H9 (cell line): ENCODE measurements at regions not wholly inside any gene's neighbourhood (a gene's known extent, or its start where the extent isn't known, plus 50 kb on each side); places are given as distances from the start of the nearest gene placed in this dataset.

Experiments used
- DNase-seq: peaks from one replicate; pipeline ENCODE4 v3.0.0-alpha.2; 2017
- H2AFZ ChIP-seq: one replicate; pipeline ENCODE4 v1.6.1; 2013; ENCODE audit warnings: mild to moderate bottlenecking, low read length, control low read depth, moderate library complexity
- H2AK5ac ChIP-seq: 2 replicates; pipeline ENCODE4 v1.6.1; 2013; ENCODE audit warnings: low read length, control low read depth, mixed read lengths; ENCODE audit not compliant: insufficient read length
- H2BK120ac ChIP-seq: one replicate; pipeline ENCODE4 v1.6.1; 2013; ENCODE audit warnings: low read depth, mild to moderate bottlenecking, low read length, control low read depth, inconsistent platforms; ENCODE audit not compliant: poor library complexity, severe bottlenecking
- H2BK12ac ChIP-seq: 2 replicates; pipeline ENCODE4 v1.6.1; 2013; ENCODE audit warnings: low read length, control low read depth, mixed read lengths, low read depth; ENCODE audit not compliant: insufficient read length
- H2BK15ac ChIP-seq: 2 replicates; pipeline ENCODE4 v1.6.1; 2013; ENCODE audit warnings: low read depth, low read length, control low read depth
- H2BK20ac ChIP-seq: one replicate; pipeline ENCODE4 v1.6.1; 2013; ENCODE audit warnings: low read depth, mild to moderate bottlenecking, low read length, control low read depth, inconsistent platforms; ENCODE audit not compliant: poor library complexity, severe bottlenecking
- H2BK5ac ChIP-seq: 2 replicates; pipeline ENCODE4 v1.6.1; 2013; ENCODE audit warnings: low read length, control low read depth, mixed read lengths; ENCODE audit not compliant: insufficient read length
- H3K14ac ChIP-seq: 2 replicates; pipeline ENCODE4 v1.6.1; 2013; ENCODE audit warnings: low read length, control low read depth; ENCODE audit not compliant: insufficient read depth
- H3K18ac ChIP-seq: 2 replicates; pipeline ENCODE4 v1.6.1; 2013; ENCODE audit warnings: low read depth, mild to moderate bottlenecking, mixed read lengths, low read length, control low read depth; ENCODE audit not compliant: insufficient read length
- H3K23ac ChIP-seq: 2 replicates; pipeline ENCODE4 v1.6.1; 2013; ENCODE audit warnings: low read length, control low read depth, mixed read lengths, low read depth; ENCODE audit not compliant: insufficient read length
- H3K23me2 ChIP-seq: 2 replicates; pipeline ENCODE4 v1.6.1; 2013; ENCODE audit warnings: low read depth, mild to moderate bottlenecking, mixed read lengths, low read length, control low read depth; ENCODE audit not compliant: insufficient read length, poor library complexity, severe bottlenecking
- H3K27ac ChIP-seq: 2 replicates; pipeline ENCODE4 v1.5.1; 2013; ENCODE audit warnings: low read length, control low read depth, mixed read lengths, low read depth; ENCODE audit not compliant: insufficient read length
- H3K27me3 ChIP-seq: 2 replicates; pipeline ENCODE4 v1.6.1; 2013; ENCODE audit warnings: low read length, control low read depth, inconsistent platforms; ENCODE audit not compliant: insufficient read depth
- H3K4ac ChIP-seq: 2 replicates; pipeline ENCODE4 v1.6.1; 2013; ENCODE audit warnings: low read depth, mild to moderate bottlenecking, control low read depth, inconsistent platforms, low read length, moderate library complexity
- H3K4me1 ChIP-seq: 2 replicates; pipeline ENCODE4 v1.6.1; 2013; ENCODE audit warnings: low read length, control low read depth, inconsistent platforms; ENCODE audit not compliant: insufficient read depth
- H3K4me2 ChIP-seq: 2 replicates; pipeline ENCODE4 v1.6.1; 2013; ENCODE audit warnings: low read length, control low read depth, mixed read lengths; ENCODE audit not compliant: insufficient read length, insufficient read depth
- H3K56ac ChIP-seq: 2 replicates; pipeline ENCODE4 v1.6.1; 2013; ENCODE audit warnings: low read depth, mild to moderate bottlenecking, mixed read lengths, low read length, control low read depth; ENCODE audit not compliant: insufficient read length
- H3K79me1 ChIP-seq: 2 replicates; pipeline ENCODE4 v1.6.1; 2013; ENCODE audit warnings: low read depth, mild to moderate bottlenecking, moderate library complexity, low read length, control low read depth, inconsistent platforms; ENCODE audit not compliant: insufficient read depth, poor library complexity, severe bottlenecking
- H3K79me2 ChIP-seq: 2 replicates; pipeline ENCODE4 v1.6.1; 2013; ENCODE audit warnings: low read length, control low read depth, inconsistent platforms; ENCODE audit not compliant: insufficient read depth
- H3K9ac ChIP-seq: 2 replicates; pipeline ENCODE4 v1.6.1; 2013; ENCODE audit warnings: low read length, control low read depth, mixed read lengths; ENCODE audit not compliant: insufficient read length; ENCODE audit errors: extremely low read depth
- H3K9me3 ChIP-seq: one replicate; pipeline ENCODE4 v1.6.1; 2013; ENCODE audit warnings: low read depth, low read length, inconsistent platforms; ENCODE audit not compliant: control insufficient read depth
- H3T11ph ChIP-seq: one replicate; pipeline ENCODE4 v1.6.1; 2013; ENCODE audit warnings: mild to moderate bottlenecking, low read length, control low read depth, inconsistent platforms
- H4K20me1 ChIP-seq: one replicate; pipeline ENCODE4 v1.6.1; 2013; ENCODE audit not compliant: control insufficient read depth, insufficient read length, insufficient read depth
- H4K5ac ChIP-seq: 2 replicates; pipeline ENCODE4 v1.6.1; 2013; ENCODE audit warnings: low read depth, mild to moderate bottlenecking, mixed read lengths, low read length, control low read depth; ENCODE audit not compliant: insufficient read length
- H4K8ac ChIP-seq: replicated peaks from 2 replicates; pipeline ENCODE4 v1.6.1; 2013; ENCODE audit warnings: low read length, control low read depth, mixed read lengths, low read depth; ENCODE audit not compliant: insufficient read length
- H4K91ac ChIP-seq: 2 replicates; pipeline ENCODE4 v1.6.1; 2013; ENCODE audit warnings: low read depth, mild to moderate bottlenecking, moderate library complexity, mixed read lengths, low read length, control low read depth; ENCODE audit not compliant: insufficient read length
- H3K27ac Mint-ChIP-seq, 3 experiments: 2 replicates in 2 of 3; 3 replicates in 1 of 3; pipeline ENCODE4 v1.8.0; 2020 to 2021; ENCODE audit warnings: mixed read lengths in 3 of 3, mild to moderate bottlenecking in 1 of 3, moderate library complexity in 1 of 3
- H3K27me3 Mint-ChIP-seq: 2 replicates; pipeline ENCODE4 v1.8.0; 2021; ENCODE audit warnings: low read depth, mild to moderate bottlenecking, moderate library complexity, mixed read lengths
- H3K36me3 Mint-ChIP-seq, 3 experiments: 2 replicates in 2 of 3; 3 replicates in 1 of 3; pipeline ENCODE4 v1.8.0; 2020 to 2021; ENCODE audit warnings: low read depth in 3 of 3, mixed read lengths in 3 of 3; ENCODE audit not compliant: insufficient read depth in 1 of 3
- H3K4me1 Mint-ChIP-seq, 2 experiments: 2 replicates each; pipeline ENCODE4 v1.8.0; 2020; ENCODE audit warnings: mixed read lengths in 2 of 2
- H3K4me3 Mint-ChIP-seq, 2 experiments: 2 replicates in 1 of 2; 3 replicates in 1 of 2; pipeline ENCODE4 v1.8.0; 2020 to 2021; ENCODE audit warnings: mild to moderate bottlenecking in 2 of 2, mixed read lengths in 2 of 2, moderate library complexity in 1 of 2
- H3K9me3 Mint-ChIP-seq, 2 experiments: 2 replicates in 1 of 2; 3 replicates in 1 of 2; pipeline ENCODE4 v1.8.0; 2020; ENCODE audit warnings: mild to moderate bottlenecking in 2 of 2, mixed read lengths in 2 of 2, moderate library complexity in 1 of 2
- WGBS: extraction: QIAGEN DNeasy Blood & Tissue Kit; methylation state at CpG from one replicate; pipeline ENCODE4 v1.1.7; 2013; ENCODE audit warnings: missing lambda C conversion rate, low lambda C conversion rate, mixed read lengths; ENCODE audit not compliant: insufficient read length; ENCODE audit errors: extremely low coverage; 5-methylcytosine and 5-hydroxymethylcytosine counted together
- TF ChIP-seq, protein P1 (sequence below): fragments of 200-600 bp; sonication (generic); conservative IDR thresholded peaks from 3 replicates; pipeline ENCODE4 v1.8.0; 2021; ENCODE audit warnings: antibody characterized with exemption, mild to moderate bottlenecking

DNA sequence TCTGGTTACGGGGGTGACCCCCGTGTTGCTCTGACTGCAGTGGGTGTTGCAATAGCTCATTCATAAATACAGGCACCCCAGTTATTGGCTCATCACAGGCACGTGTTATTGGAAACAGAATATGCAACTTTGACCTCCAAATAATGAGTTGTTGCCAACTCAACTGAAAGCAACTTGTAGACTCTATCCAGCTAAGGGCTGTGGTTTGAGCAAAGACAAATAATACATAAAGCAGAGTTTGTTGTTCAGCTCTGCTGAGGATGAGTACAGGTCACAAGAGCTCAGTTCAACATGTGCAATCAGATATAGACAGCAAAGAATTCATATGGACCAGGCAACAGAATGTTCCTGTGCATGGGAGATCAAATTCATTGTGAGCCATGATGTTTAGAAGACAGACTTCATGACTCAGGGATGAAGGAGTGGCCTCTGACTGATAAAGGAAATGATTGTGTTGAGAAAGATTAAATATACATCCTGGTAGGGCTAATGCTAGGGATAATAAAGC is 87.6 kb upstream of the LRIG1 start:
- H2BK20ac ChIP-seq, result no peak overlapping the region
- no peaks in the 10 kb centered on the region for H3K9me3 ChIP-seq
- H3T11ph ChIP-seq, result no peak overlapping the region
- no peaks in the 10 kb centered on the region for H3K27me3 ChIP-seq
- H3K4me2 ChIP-seq, result no peak overlapping the region
- H4K8ac ChIP-seq, result no peak overlapping the region
- Mint-ChIP-seq H3K27ac (no peak overlapping the region), H3K27me3 (no peaks in the 10 kb centered on the region; the same call in 1 of the 2 replicates), H3K9me3 (no peaks in the 10 kb centered on the region), H3K36me3 (no peaks in the 10 kb centered on the region; a peak in 1 of 7 replicates), H3K4me3 (no peak overlapping the region), H3K4me1 (peaks cover 26 to 29% of the 10 kb centered on the region in 2 experiments)
- no peak for DNase-seq
- no peaks in the 10 kb centered on the region for H3K79me1 ChIP-seq
- WGBS, result no CpG with 5 or more reads among the region's 3 CpGs
- H2AFZ ChIP-seq, result no peak overlapping the region
- H2AK5ac ChIP-seq, result no peak overlapping the region
- H3K9ac ChIP-seq, result no peak overlapping the region
- no peak overlapping the region for H3K56ac ChIP-seq
- H4K91ac ChIP-seq, result no peak overlapping the region
- H3K27ac ChIP-seq, result no peak overlapping the region
- H2BK12ac ChIP-seq, result no peak overlapping the region
- peaks cover 5% of the 10 kb centered on the region; the same call in 1 of the 2 replicates for H3K4me1 ChIP-seq
- no peak overlapping the region for H2BK5ac ChIP-seq
- H3K4ac ChIP-seq, result no peak overlapping the region
- no peaks in the 10 kb centered on the region for H4K20me1 ChIP-seq
- no peak overlapping the region for H2BK15ac ChIP-seq
- no peak overlapping the region for H3K23ac ChIP-seq
- no peak overlapping the region for H3K18ac ChIP-seq
- H3K14ac ChIP-seq, result no peak overlapping the region
- H2BK120ac ChIP-seq, result no peak overlapping the region
- TF ChIP-seq, protein P1, sequence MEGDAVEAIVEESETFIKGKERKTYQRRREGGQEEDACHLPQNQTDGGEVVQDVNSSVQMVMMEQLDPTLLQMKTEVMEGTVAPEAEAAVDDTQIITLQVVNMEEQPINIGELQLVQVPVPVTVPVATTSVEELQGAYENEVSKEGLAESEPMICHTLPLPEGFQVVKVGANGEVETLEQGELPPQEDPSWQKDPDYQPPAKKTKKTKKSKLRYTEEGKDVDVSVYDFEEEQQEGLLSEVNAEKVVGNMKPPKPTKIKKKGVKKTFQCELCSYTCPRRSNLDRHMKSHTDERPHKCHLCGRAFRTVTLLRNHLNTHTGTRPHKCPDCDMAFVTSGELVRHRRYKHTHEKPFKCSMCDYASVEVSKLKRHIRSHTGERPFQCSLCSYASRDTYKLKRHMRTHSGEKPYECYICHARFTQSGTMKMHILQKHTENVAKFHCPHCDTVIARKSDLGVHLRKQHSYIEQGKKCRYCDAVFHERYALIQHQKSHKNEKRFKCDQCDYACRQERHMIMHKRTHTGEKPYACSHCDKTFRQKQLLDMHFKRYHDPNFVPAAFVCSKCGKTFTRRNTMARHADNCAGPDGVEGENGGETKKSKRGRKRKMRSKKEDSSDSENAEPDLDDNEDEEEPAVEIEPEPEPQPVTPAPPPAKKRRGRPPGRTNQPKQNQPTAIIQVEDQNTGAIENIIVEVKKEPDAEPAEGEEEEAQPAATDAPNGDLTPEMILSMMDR, result no peak
- H3K79me2 ChIP-seq, result no peaks in the 10 kb centered on the region
- H3K23me2 ChIP-seq, result no peaks in the 10 kb centered on the region
- H4K5ac ChIP-seq, result no peak overlapping the region
